Inflammatory macrophage treated with lipopolysaccharide for 1 hour (primary cell): ENCODE measurements at regions not wholly inside any gene's neighbourhood (a gene's known extent, or its start where the extent isn't known, plus 50 kb on each side); places are given as distances from the start of the nearest gene placed in this dataset.
"Not testable (repeated sequence)": the region's sequence is repeated elsewhere in the genome, so short reads cannot be mapped to it uniquely, and the experiment has no call there.

Experiments
- DNase-seq, 2 donors: peaks; one replicate each; pipeline ENCODE4 v3.0.0-alpha.2; 2020 to 2022

DNA sequence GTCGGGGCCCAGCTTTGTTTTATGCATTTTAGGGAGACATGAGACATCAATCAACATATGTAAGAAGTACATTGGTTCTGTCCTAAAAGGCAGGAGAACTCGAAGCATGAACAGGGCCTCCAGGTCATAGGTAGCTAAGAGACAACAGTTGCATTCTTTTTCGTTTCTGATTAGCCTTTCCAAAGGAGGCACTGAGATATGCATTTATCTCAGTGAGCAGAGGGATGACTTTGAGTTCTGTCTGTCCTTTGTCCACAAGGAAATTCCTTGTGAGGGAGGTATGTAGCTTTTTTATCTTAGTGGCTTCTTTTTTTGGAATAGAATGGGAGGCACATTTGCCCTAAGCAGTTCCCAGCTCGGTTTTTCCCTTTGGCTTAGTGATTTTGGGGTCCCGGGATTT lies 109.5 kb upstream of the KIF2A start:
- not testable (repeated sequence) for DNase-seq

DNA sequence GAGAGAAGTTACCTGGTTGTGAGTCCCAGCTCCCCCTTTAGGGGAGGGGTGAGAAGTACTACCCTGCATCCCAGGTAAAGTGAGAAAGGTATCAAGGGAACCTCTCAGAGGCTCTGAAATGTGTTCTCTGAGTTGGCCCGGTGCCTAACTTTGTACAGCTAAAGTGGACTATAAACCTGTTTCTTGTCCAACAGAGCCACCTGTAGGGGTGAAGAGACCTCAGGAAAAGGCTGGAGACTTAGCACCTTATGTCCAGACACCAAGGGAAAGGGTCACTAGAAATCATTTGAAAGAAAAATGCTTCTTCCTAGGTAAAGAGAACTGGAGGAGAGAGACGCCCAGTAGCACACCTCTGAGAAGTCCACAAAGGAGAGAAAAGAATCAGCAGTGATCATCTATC lies 108.3 kb upstream of the KIF2A start:
- DNase-seq: no peak

DNA sequence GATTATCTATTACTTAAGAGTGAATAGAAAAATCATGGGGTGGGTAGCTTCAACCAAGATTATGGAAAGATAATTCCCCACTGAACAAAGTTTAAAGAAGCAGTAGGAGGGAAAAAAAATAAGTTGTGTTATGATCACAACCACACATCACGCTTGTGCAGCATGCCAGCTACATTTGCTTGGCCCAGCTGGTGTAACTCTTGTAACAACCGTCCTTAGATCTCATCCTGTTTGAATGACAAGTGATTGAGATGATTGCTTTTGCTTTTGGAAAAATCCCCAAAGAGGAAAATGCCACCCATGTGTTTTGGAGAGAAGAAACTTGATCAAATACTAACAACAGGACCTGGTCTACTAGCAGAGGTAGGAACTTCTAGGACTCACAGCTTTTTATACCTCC lies 107.6 kb upstream of the KIF2A start:
- DNase-seq: no peak

DNA sequence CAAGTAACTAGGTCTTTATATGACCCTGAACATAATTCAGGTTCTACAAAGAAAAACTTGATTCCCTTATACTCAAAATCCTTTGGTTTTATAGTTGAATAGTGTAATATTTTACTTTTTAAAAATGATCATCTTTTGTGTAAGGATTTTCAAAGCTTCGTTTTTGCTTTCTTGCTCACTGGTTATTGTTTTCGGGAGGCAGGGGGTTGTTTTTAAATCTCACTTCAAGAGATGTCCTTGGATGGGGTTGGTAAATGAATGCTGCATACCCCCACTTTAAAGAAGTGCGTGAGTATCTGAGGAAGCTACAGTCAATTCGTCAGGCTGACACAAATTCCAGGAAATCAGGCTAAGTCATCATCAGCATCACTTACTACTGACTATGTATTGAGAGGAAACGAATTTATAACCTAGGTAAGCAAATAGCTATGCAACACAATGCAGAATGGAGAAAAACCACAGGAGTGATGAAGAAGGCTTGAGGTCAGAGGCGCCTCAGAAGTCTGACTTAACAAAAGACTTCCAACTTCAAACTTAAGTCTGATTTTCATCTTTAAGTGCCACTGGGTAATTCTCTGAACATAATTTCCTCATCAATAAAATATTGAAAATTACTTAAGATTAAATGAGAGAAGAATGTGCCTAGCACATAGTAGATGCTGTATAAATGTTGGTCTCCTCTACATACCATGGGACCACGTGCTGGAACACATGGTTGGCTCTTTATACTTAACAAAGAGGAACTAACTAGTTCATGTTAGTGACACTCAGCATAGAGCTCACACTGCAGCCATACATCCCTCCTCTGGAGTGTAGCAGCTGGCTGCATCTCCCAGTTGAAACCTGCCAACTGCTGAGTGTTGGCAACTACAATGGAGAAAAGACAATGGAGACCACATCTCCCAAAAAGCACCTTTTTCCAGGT lies 106.0 kb upstream of the KIF2A start:
- DNase-seq: no peak

DNA sequence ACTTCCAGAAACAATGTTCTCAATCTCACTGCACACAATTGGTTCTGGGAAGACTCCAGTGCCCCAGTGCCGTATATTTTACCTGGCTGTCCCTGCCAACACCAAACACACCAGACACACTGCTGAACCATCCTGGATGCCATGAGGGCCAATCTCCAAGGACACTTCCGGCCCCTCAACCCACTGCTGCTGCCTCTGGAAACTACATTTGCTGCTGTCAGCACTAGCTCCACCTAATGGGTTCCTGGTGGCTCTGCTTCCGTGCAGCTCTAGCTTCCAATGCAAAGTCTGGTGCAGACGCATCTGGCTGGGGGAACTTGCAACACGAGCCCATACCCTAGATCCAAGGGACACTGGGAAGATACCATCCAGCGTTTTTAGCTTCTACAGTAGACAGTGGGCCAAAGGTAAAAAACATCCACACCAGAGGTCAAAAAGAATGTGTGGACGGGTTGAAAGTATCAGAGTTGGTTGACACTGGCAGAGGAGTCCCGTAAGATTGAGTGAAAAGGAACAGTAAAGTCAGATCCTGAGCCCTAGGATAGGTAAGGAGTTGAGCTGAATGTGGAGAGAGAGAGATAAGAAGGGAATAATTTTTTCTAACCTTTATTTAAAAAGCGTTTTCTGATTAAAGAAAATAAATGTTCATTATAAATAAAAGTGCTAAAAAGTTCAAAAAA lies 99.7 kb upstream of the KIF2A start:
- DNase-seq: no peak

DNA sequence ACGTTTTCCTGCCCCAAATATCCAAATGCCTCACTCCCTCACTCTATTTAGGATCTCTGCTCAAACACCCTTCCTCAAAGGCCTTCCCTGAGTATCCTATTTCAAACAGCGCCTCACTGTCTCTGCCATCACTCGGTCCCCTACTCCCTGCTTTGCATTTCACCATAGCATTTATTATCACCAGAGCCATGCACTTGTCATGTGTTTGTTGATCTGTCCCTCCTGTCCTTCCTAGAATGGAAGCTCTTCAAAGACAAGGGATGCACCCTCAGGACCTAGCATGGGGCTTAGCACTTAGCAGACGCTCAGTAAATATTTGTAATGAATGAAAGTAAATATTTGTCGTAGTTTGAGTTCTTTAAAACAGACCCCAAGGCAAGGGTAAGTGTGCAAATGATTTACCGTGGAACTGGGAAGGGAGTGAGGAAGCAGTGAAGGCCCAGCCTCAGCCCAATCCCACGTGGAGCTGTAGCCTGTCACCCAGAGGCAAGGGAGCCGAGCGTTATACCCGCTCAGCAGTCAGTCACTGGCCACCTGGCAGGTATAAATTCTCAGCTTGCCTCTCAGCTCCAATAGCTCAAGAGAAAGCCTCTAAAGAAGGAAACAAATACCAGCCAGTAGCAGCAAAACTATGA lies 97.7 kb upstream of the KIF2A start:
- DNase-seq: no peak

DNA sequence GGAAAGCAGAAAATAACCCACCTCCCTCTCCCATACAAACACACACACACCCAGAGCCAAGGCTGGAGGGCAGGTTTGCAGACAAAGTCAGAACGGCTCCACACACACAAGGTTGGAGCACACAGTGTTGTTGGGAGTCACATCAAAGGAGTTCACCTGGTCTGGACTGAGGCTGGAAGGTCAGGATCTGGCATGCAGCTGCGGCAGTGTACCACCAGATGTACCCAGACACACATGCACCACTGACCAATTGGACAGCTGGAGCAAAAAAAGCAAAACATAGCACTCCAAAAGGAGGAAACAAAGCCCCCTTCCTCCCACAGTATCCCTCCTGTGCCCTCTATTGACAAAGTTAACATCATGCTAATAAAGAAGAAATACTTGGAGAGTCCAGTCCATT lies 94.6 kb upstream of the KIF2A start:
- DNase-seq: no peak

DNA sequence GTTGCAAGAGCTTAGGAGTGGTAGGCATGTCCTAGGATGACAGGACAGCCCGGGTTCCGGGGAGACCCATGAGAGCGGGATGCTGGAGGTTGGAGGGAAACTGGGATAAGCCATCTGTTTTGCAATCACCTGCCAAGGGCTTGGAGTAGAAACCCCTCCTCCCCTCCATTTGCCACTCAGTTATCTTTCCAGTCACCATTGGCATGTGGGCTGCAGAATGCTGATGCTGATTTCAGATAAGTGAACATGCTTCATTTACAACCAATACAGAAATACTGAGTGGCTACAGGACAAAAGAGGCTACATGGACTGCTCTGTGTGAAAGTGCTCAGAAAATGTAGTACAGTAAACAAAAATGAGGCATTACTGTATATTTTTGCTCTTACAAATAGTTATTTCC lies 93.4 kb upstream of the KIF2A start:
- DNase-seq: no peak

DNA sequence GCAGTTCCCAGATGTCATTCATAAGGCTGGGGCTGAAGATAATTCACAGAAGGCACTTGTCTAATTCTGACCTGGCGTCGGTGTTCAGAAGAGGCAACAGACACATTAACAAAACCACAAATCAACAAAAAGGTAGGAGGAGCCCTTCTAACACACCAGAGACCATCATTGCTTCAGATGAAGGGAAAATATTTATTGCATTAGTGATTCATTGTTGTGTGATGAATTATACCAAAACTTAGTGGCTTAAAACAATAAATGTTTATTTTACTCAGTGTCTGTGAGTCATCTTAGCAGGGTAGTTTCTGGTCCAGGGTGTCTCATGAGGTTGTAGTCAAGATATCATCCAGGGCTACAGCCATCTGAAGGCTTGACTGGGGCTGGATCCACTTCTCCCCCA lies 91.3 kb upstream of the KIF2A start:
- DNase-seq: no peak

DNA sequence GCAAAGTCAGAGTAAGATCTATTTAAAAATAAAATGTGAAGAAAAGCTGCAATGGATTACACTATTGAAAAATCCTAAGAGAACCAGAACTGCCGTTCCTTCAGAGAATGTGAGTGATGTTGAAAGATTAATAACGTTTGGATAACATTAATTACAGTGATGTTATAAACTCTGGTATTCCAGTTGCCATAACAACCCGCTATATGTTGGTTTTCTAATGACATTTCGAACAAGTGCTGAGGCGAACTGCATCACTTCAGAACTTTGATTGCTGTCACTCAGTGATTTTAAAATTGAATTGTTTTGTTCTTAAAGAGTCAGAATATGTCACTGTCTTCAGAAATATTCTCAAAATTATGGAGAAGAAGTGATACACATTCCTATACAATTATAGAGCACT lies 89.4 kb upstream of the KIF2A start:
- DNase-seq: not testable (repeated sequence)

DNA sequence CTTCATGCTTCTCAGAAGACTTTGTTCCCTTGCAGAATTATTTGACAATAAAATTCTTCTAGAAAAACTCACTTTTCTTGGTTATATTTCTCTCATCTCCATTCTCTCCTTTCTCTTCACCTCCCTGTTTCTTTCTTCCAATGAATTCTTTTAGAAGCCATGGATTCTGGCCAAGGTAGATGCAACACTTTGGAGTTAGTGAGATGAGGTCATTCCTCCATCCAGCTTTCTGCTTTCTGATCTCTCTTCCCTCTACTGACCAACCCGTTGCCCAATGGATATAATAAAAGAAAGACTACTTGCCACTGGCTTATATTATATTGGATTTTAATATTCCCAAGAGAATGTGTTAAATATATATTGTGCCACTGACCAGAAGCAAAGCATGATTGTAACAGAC lies 88.9 kb upstream of the KIF2A start:
- not testable (repeated sequence) for DNase-seq

DNA sequence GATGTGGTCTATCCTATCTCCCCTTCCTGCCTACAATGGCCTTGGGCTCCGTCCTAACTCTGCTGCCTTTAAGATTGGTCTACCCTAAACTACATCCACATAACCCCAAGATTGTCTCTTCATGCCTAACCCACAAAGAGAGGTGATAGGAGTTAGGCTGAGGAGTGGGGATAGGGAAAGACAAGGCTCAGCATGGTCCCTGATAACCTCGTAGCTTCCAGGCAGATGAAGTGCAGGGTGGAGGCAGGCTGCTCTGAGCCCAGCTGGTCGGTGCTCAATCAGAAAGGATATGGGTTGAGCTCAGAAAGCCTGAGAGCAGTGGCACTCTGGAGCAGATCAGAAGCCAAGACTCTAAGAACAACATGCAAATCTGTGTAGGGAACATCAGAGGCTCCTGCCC lies 87.1 kb upstream of the KIF2A start:
- not testable (repeated sequence) for DNase-seq

DNA sequence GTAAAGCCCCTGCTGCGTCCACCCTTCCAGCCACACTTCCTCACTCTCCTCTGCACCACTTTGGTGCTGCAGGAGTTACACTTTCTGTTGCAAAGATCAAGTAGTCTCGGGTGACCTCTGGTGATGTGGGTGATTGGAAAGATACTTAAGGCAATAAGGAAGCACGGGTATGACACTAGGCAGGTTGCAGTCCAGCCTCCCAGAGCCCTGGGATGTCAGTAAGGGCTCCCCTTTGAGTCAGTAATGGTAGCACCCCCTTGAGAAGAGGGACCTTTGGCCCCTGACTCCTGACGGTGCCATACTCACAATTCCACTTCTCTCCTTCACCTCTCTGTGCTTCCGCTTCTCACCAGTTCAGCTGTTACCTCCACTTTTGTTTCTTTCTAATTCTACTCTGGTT lies 84.1 kb upstream of the KIF2A start:
- not testable (repeated sequence) for DNase-seq

DNA sequence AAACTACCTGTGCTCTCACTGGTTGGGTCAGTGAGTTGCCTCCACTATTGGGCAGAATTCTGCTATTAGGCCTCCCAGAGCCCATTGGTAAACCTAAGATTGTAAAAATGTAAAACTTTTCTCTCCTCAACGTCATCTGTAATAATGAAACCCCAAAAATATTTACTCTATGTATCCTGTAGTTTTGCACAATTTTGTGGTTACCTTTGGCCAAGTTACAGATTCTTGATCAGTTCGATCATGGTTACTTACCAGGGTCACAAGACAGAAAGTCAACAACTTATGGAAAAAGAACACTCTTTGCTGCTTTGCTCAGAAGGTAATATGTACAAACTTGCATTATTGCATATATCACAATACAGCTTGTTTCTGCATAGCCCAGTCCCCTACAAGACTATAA lies 83.7 kb upstream of the KIF2A start:
- not testable (repeated sequence) for DNase-seq

DNA sequence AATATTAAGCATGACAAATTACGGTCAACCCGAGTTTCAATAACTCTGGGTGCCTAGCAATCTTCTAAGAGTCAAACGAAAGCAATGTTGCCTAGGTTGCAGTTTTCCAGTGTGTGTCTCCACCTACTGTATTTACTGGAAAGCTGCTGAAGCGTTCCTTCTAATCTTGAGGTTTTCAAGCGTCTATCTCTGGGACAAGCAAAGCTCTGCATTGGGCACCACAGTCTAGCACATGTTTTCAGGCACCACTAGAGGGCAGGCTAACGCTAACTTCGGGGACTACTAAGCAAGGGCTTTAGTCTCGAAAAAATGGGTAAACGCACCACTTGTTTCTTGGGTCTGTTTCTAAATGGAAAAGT lies 82.7 kb upstream of the KIF2A start:
- DNase-seq: not testable (repeated sequence)

DNA sequence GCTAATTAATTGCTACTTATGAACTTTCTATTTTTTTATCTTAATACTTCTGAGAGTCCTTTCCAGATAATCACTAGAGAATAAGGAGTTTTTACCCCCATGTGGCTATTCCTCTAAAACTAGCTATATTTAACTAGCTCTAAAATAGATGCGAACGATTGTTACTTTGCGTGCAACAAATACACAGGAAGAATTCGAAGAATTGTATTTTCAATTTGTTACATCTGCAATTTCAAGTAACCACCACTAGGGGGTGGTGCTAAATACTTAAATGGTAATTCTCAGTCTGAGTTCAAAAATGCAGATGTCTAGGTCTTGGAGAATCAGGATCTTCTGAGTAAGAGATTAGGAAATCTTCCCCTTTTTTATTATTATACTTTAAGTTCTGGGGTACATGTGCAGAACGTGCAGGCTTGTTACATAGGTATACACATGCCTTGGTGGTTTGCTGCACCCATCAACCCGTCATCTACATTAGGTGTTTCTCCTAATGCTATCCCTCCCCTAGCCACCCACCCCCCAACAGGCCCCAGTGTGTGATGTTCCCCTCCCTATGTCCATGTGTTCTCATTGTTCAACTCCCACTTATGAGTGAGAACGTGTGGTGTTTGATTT lies 80.9 kb upstream of the KIF2A start:
- peak in 1 of 2 donors; percentile 29 for DNase-seq

DNA sequence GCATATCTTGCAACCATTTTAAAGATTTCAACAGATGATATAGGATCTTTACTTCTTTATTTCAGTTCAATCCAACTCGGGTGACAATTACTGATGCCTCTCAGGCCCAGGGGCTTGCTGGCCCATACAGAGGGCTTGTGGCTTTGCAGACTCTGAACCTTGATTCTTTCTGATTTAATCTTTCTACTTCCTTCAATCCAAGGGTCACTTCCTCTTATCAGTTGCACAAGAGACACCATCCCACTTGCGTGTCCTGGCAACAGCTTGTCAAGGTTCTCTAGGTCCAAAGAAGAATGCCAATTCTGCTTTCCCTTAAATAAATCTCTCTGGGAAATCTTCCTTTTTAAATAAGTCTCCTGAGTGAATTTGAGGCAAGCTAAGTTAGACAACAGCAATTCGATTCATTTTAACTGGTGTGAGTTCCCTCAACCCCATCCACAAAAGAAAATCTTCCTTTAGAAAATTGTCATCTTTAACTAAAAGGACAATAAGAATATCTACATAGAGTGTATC lies 75.1 kb upstream of the KIF2A start:
- DNase-seq: peak in 1 of 2 donors; percentile 10

DNA sequence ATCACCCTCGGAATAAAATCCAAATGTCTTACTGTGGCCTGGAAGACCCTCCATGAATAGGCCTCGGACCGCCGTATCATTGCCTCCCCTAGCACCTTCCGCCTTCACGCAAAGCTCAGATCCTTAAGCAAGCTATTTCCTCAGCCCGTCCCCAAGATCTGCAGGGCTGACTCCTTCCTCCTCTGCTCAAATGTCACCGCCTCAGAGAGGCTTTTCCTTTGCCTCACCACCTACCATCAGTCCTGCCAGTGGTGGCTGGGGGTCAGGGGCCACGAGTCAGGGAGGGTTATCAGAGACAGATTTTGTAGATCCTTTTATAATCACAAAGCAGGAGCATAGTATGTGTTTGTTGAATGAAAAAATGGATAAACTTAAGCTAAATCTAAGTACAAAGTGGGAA lies 74.4 kb upstream of the KIF2A start:
- DNase-seq: peak; percentile 9 to 29

DNA sequence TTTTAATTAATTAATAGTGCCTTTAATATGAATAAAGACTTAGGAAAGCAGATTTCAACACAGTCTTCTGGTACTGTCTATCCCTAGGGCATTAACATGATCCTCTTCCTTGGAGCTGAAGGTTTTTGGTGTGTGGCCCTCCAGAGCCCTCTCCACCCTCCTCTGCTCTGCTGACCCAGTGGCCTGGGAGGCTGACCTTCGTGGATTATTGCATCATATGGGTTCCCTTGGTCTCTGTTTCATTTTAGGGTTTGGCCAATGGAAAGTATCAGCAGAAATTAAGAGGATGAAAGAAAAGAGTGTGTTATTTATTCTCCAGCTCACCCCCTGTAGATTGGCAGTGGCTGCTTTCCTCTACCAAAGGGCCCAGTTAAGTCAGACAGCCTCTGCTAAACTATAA lies 73.8 kb upstream of the KIF2A start:
- not testable (repeated sequence) for DNase-seq

DNA sequence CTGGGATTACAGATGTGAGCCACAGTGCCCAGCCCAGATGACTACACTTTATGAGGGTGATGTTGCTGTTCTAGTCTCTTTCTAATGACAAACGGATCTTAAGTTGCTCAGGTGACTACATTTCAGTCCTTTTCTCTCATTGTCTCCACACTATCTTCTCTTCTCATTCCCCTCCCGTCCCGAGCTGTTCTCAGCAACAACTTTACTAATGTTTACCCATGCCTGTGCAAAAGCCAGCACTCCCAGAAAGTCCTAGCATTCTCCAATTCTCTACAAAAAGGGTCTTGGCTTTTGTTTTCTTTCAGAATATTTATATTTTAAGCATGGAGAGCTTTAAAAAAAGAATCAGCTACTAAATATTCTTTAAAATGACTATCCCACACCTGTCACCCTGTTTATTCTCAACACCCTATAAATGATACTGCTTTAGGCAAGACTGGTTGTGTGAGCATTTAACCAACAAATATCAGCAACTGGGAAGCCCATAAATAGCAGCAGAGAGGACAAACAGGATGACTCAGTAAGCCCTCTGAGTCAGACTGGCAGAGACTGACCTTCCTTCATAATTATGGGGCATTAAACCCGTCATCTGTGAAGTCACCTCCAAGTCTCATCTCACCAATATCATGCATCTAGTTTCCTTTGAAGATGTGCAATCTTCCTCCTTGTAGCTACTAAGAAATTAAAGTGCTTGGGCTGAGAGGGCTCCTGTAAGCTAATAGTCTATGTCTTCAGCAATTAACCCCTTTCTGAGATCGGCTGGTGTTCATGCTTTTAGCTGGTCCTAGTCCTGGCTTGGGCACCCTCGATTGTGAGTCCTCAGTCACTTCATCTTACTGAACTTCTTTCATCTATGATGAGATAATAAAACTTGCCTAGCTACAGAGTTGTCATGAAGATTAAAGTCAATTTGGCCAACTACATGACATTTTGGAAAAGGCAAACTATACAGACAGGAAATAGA lies 72.6 kb upstream of the KIF2A start:
- DNase-seq: peak; percentile 40 to 72

DNA sequence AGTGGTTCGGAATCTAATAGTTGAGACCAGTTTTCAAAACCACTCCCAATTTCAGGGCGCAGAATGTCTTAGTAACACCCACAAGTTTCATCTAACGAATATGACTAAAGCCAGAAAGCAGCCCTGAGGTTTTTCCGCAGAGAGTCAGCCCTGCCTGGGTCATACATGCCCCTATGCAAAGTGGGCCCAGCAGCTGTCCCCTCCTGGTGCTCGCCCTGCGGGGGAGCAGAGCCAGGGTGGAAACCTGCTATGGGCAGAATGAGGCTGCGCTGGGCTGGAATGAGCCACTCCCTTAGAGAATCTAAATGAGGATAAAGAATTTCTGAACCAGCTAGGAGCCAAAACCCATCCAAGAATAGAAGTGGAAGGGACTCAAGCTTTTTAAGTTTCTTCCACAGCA lies 69.4 kb upstream of the KIF2A start:
- not testable (repeated sequence) for DNase-seq

DNA sequence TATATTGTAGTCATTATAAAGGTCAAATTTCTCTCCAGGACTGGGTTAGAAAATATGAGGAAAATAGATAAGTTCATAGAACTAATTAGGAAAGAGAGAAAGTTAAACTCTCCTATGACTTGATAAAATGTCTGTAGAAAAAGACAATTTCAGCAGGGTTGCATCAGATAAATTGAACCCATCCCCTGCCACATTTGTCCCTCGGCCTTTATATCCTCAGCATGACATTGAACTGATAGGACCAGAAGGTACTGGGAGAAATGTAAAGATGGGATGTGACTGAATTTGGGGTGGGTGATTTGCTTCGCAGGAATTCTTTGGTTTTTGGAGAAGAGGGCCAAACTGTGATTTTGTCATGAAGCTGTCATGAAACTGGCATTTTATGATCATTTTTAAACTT lies 68.1 kb upstream of the KIF2A start:
- not testable (repeated sequence) for DNase-seq
